Smooth muscle cell (in vitro differentiated cells): ENCODE measurements at regions not wholly inside any gene's neighbourhood (a gene's known extent, or its start where the extent isn't known, plus 50 kb on each side); places are given as distances from the start of the nearest gene placed in this dataset.

ENCODE experiments used
- DNase-seq: peaks from one replicate; lab custom pipeline; 2025; ENCODE audit not compliant: unreplicated experiment; lab: John Stamatoyannopoulos, UW
- H2AFZ ChIP-seq: fragments of 200-600 bp; sonication (generic); 2 replicates; pipeline ENCODE4 v1.6.0; 2016; ENCODE audit warnings: antibody characterized with exemption, low read depth, mild to moderate bottlenecking
- H3F3A ChIP-seq: fragments of 200-600 bp; sonication (generic); 2 replicates; pipeline ENCODE4 v1.6.0; 2017; ENCODE audit warnings: antibody characterized with exemption, low read depth
- H3K27ac ChIP-seq: fragments of 200-600 bp; sonication (generic); 2 replicates; pipeline ENCODE4 v1.5.1; 2016; ENCODE audit warnings: low read depth, mild to moderate bottlenecking
- H3K27me3 ChIP-seq: fragments of 200-600 bp; sonication (generic); 2 replicates; pipeline ENCODE4 v1.6.1; 2016; ENCODE audit warnings: low read depth, mild to moderate bottlenecking
- H3K36me3 ChIP-seq: fragments of 200-600 bp; sonication (generic); 2 replicates; pipeline ENCODE4 v1.5.1; 2016; ENCODE audit warnings: low read depth
- H3K4me1 ChIP-seq: fragments of 200-600 bp; sonication (generic); 2 replicates; pipeline ENCODE4 v1.5.1; 2016; ENCODE audit warnings: low read depth
- H3K4me2 ChIP-seq: fragments of 200-600 bp; sonication (generic); 2 replicates; pipeline ENCODE4 v1.6.0; 2016; ENCODE audit warnings: mild to moderate bottlenecking
- H3K4me3 ChIP-seq: fragments of 200-600 bp; sonication (generic); 2 replicates; pipeline ENCODE4 v1.5.1; 2016; ENCODE audit warnings: mild to moderate bottlenecking
- H3K79me2 ChIP-seq: fragments of 200-600 bp; sonication (generic); 2 replicates; pipeline ENCODE4 v1.6.0; 2016; ENCODE audit warnings: low read depth, mild to moderate bottlenecking
- H3K9ac ChIP-seq: fragments of 200-600 bp; sonication (generic); 2 replicates; pipeline ENCODE4 v1.6.0; 2016; ENCODE audit warnings: low read depth
- H3K9me3 ChIP-seq: fragments of 200-600 bp; sonication (generic); replicated peaks from 2 replicates; pipeline ENCODE4 v1.5.1; 2016; ENCODE audit warnings: low read depth
- H4K20me1 ChIP-seq: fragments of 200-600 bp; sonication (generic); 2 replicates; pipeline ENCODE4 v1.6.0; 2016; ENCODE audit warnings: low read depth
- CTCF ChIP-seq: fragments of 200-600 bp; sonication (generic); IDR thresholded peaks from 2 replicates; pipeline ENCODE4 v1.5.1; 2017; ENCODE audit warnings: borderline replicate concordance, mild to moderate bottlenecking, antibody characterized with exemption; ENCODE audit not compliant: insufficient read depth, poor library complexity, severe bottlenecking
- WGBS: methylation state at CpG from one replicate; pipeline ENCODE4 v1.1.7; 2016; ENCODE audit warnings: low lambda C conversion rate; 5-methylcytosine and 5-hydroxymethylcytosine counted together

GRCh38 chr14:86515195-86515594 lies 985.3 kb downstream of the FLRT2 start:
- no peak overlapping the region for H3K27ac ChIP-seq
- DNase-seq = no peak
- H3K4me2 ChIP-seq = no peak overlapping the region
- H3K4me1 ChIP-seq = no peaks in the 10 kb centered on the region
- H3K9ac ChIP-seq = no peak overlapping the region
- no peaks in the 10 kb centered on the region for H3K36me3 ChIP-seq
- H4K20me1 ChIP-seq = no peaks in the 10 kb centered on the region
- H3K9me3 ChIP-seq = no peaks in the 10 kb centered on the region
- no peak overlapping the region for H2AFZ ChIP-seq
- no peaks in the 10 kb centered on the region for H3K79me2 ChIP-seq
- TF ChIP-seq CTCF = no peak
- no peak overlapping the region for H3K4me3 ChIP-seq
- H3K27me3 ChIP-seq = peaks cover 11% of the 10 kb centered on the region
- no peaks in the 10 kb centered on the region for H3F3A ChIP-seq
- WGBS = 82% methylated on average over 2 of the region's 2 CpGs

- Histone ChIP-seq H3K27ac (no peak overlapping the region), H4K20me1 (no peaks in the 10 kb centered on the region), H2AFZ (no peak overlapping the region), H3K4me3 (no peak overlapping the region), H3K79me2 (no peaks in the 10 kb centered on the region), H3K4me1 (no peaks in the 10 kb centered on the region), H3K27me3 (peaks cover 11% of the 10 kb centered on the region), H3K9me3 (no peaks in the 10 kb centered on the region), H3K36me3 (no peaks in the 10 kb centered on the region), H3F3A (no peaks in the 10 kb centered on the region), H3K4me2 (no peak overlapping the region), H3K9ac (no peak overlapping the region)
- WGBS = 83% methylated on average over 3 of the region's 3 CpGs
- no peak for TF ChIP-seq CTCF
- no peak for DNase-seq
These were observed 983.6 kb downstream of the FLRT2 start for GRCh38 chr14:86513564-86513963.

GRCh38 chr14:86513056-86513455 lies 983.1 kb downstream of the FLRT2 start:
- no peaks in the 10 kb centered on the region for H3K9me3 ChIP-seq
- no peak overlapping the region for H3K27ac ChIP-seq
- WGBS = 80% methylated on average over 4 of the region's 4 CpGs
- no peak overlapping the region for H3K9ac ChIP-seq
- no peak for TF ChIP-seq CTCF
- no peaks in the 10 kb centered on the region for H3F3A ChIP-seq
- H3K36me3 ChIP-seq = no peaks in the 10 kb centered on the region
- no peak for DNase-seq
- no peak overlapping the region for H3K4me2 ChIP-seq
- no peaks in the 10 kb centered on the region for H4K20me1 ChIP-seq
- H3K79me2 ChIP-seq = no peaks in the 10 kb centered on the region
- H3K4me1 ChIP-seq = no peaks in the 10 kb centered on the region
- H3K27me3 ChIP-seq = peaks cover 11% of the 10 kb centered on the region
- H3K4me3 ChIP-seq = no peak overlapping the region
- no peak overlapping the region for H2AFZ ChIP-seq

- TF ChIP-seq CTCF = no peak
- Histone ChIP-seq H3K9ac (no peak overlapping the region), H3K27ac (no peak overlapping the region), H3K36me3 (no peaks in the 10 kb centered on the region), H3K9me3 (no peaks in the 10 kb centered on the region), H3F3A (no peaks in the 10 kb centered on the region), H4K20me1 (no peaks in the 10 kb centered on the region), H3K4me3 (no peak overlapping the region), H2AFZ (no peak overlapping the region), H3K4me2 (no peak overlapping the region), H3K79me2 (no peaks in the 10 kb centered on the region), H3K4me1 (no peaks in the 10 kb centered on the region), H3K27me3 (peaks cover 11% of the 10 kb centered on the region)
- 85% methylated on average over 5 of the region's 5 CpGs for WGBS
- DNase-seq = no peak
These were observed 980.5 kb downstream of the FLRT2 start for GRCh38 chr14:86510491-86510890.
